ENCODE measurements at regions not wholly inside any gene's neighbourhood (a gene's known extent, or its start where the extent isn't known, plus 50 kb on each side); places are given as distances from the start of the nearest gene placed in this dataset.

GRCh38 chr4:36010397-36010929 lies 233.9 kb downstream of the ARAP2 start:
- TF ChIP-seq EZH2 (IDR thresholded peaks at IDR 0.05; ENCODE audit: insufficient read depth, poor library complexity, severe bottlenecking) (no peak), EZH2phosphoT487 (IDR thresholded peaks at IDR 0.05; ENCODE audit: insufficient read depth, low read depth) (no peak)
